GM19395 (cell line): ENCODE measurements at regions not wholly inside any gene's neighbourhood (a gene's known extent, or its start where the extent isn't known, plus 50 kb on each side); places are given as distances from the start of the nearest gene placed in this dataset.

ENCODE experiments used
- ATAC-seq: cut with Tn5 transposase; IDR thresholded peaks from one replicate; pipeline ENCODE4 v1.9.1; 2021; ENCODE audit warnings: mild to moderate bottlenecking, moderate library complexity; ENCODE audit not compliant: unreplicated experiment

DNA sequence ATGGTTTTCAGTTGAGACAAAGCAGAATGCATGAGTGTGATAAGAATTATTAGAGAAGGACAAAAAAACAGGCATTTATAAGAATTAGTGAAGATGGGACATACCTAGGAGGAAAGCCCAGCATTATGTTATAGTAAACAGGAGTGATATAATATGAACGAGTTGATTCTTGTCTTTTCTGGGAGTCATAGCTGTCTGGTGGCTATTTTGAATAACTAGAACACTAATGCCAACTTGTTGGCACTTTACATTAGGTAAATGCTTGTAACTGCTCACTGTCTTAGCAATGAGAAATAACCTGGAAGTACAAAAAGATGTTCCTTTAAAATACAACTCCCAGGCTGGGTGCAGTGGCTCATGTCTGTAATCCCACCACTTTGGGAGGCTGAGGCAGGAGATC is 540.8 kb upstream of the SPHKAP start:
- ATAC-seq, result no peak

DNA sequence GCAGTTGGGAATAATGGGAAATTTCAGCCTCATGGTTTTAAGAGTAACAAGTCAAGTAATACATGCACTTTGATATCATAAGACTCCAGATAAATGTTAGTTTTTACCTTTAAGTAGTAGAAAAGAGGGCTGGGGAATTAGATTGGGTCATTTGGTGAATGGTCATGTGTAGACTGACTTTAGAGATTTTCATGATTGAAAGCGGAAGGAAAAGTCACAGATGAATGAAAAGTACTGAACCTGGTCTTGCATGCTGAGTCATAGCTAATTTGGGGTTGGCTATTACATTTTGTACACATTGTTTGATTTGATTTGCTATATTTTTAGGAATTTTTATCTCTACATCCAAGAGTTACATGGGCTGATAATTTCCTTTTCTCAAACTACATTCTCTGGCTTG is 539.4 kb upstream of the SPHKAP start:
- no peak for ATAC-seq

DNA sequence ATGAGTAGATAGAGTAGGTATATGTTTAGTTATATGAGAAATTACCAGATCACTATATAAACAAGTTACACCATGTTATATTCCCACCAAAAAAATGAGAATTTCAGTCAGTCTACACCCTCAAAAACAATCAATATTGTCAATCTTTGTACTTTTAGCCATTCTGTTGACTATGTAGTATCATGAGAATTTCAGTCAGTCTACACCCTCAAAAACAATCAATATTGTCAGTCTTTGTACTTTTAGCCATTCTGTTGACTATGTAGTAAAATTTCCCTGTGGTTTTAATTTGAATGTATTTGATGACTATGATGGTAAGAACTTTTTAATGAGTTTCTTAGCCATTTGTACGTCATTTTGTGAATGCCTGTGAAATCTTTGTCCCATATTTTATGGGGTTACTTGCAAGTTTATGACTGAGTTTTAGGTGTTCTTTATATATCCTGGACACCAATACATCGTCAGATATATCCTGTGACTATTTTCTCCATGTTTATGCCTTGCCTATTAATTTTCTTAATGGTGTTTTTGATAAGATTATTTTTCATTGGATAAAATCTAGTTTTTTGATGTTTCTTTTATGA is 528.4 kb upstream of the SPHKAP start:
- no peak for ATAC-seq

DNA sequence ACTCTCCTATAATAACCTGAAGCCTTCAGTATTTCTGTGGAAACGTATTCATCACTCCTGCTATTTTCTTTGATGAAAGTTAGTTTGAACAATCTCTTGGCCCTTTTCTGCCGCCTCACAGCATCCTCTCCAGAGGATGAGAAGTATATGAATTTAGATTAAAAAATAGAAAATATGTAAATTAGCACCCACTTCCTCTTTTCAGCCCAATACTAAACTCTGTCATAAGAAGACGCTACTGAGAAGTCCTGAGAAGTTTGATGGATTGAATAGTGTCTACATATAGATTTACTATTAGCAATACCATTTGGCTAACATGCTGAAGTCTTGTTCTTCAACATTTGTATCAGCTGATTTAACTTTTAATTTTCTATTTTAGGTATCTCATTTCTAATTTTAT is 526.4 kb upstream of the SPHKAP start:
- ATAC-seq, result no peak

DNA sequence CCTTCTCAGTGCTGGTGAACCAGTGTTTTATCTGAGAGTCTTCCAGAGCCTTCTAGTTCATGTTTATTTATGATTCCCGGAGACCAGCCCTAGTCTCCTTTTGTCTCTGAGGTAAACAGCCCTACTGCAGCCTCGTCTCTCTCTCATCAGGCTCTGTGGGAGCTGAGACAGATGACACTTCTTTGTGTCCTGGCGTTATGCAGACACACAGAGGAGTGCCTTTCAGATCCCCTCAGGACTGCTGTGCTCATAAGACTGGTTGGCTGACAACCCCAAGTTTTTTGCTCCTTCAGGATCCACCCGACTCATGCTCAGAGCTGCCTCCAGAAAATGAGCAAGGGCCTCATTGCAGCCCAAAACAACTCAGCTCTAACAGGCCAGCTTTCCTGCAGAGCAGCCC is 523.8 kb upstream of the SPHKAP start:
- ATAC-seq, result no peak

DNA sequence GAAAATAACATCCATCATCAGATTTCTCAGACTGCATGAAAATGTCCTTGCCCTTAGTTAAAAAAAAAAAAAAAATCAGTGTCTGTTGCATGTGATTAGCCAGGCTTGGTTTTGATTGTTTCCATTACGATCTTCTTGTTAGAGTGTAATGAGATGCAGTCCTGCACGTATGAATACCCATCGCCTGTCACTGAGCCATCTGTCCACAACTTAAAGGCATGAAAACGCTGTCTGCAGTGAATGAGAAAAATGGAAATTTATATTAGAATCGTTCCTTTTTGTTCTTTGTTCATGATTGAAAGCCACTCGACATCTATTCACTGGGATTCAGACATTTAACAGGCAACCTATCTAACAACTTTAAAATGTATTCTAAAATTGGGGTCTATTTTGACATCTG is 521.7 kb upstream of the SPHKAP start:
- ATAC-seq, result no peak

DNA sequence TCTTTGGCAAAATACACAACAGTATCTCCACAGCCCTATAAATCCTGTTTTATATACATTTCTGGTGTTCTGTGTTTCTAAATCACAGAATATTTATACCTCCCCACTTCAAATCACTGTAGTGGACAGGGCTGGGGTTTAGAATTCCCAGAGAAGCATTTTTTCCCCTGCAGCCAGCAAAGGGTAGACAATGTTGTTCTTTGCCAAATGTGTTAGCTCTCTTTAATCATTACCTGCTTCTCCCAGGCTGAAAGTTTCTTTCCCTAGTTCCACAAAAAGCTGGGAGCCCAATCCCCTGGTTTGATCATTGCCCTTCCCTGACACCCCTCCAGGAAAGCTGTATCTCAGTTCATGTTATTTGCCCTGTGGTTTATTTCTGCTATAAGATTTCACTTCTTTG is 520.0 kb upstream of the SPHKAP start:
- no peak for ATAC-seq

DNA sequence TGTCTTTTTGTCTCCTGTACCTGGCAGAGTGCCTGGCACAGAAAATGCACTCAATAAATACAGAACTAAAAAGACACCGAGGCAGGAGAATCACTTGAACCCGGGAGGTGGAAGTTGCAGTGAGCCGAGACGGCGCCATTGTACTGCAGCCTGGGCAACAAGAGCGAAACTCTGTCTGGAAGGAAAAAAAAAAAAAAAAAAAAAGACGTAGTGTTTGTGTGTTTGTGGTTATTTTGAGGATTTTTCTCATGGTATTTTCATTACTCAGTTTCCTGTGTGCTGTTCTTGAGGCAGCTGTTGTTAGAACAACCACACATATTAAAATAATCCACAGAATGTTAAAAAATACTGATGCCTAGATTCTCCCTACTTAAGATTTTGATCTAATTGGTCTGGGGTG is 519.2 kb upstream of the SPHKAP start:
- ATAC-seq, result no peak

DNA sequence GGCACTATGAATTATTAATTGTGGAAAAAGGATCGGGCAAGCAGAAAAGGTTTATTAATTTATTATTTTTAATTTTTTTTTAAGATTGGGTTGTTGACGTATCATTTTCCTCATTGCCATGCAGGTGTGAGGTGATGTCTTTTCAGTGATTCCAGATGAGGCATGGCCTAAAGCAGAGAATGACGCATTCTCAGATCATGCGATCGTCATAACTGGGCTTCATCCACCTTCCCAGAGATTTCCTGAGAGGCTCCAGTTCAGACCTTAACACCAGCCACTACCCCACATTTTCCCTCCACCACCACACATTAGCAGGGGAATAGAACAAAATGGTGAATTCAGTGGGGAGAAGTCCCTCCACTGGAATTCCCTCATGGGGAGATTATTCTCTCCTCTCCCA is 518.4 kb upstream of the SPHKAP start:
- ATAC-seq, result no peak

DNA sequence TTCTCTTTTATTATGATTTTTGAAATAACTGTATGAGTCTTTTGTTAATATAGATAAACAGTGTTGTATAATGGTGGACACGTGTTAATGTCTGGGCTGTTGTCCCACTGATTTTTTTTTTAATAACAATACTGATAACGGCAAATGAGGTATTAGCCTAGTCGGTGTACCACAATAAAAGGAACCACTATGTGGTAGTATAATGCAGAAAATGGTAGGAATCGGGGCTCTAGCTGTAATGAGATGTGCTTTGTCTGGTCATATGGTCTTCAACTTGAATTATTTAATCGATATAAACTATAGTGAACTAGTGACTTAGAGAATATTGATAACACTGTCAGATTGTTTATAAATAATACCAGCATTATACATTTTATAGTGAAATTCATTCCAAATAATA is 517.9 kb upstream of the SPHKAP start:
- no peak for ATAC-seq

DNA sequence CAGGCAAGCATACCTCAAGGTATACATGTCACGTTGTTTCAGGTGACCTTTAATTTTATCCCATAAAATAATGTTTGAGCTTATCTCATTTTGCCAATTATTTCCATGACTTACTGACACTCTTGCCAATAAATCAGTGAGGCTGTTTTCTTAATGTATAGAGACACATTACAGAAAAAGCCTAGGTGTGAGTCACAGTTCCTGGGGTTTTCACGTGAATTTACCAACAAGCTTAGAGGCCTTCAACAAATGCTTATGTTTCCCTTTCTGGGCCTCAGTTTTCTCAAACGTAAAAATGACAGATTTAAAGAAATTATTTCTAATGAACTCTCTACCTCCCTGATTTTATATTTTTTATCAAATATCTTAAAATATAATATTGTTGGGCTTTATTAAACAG is 517.5 kb upstream of the SPHKAP start:
- no peak for ATAC-seq

DNA sequence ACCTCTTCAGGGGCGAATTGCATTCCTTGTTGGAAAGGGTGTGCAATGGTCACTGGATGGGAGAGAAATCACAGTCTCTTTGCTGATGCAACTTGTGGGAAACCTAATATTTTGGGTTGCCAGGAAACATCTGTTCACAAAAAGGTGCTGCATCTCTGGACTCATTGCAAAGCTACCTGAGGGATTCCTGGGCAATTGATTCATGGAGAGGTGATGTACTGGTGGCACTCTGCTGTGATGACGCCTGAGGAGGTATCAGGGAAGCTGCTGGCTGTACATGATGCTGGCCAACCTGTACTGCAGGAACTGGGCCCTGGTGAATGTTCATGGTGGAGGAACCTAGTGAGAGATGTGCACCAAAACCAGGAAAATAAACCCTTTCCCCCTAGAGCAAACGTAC is 516.0 kb upstream of the SPHKAP start:
- ATAC-seq, result no peak

DNA sequence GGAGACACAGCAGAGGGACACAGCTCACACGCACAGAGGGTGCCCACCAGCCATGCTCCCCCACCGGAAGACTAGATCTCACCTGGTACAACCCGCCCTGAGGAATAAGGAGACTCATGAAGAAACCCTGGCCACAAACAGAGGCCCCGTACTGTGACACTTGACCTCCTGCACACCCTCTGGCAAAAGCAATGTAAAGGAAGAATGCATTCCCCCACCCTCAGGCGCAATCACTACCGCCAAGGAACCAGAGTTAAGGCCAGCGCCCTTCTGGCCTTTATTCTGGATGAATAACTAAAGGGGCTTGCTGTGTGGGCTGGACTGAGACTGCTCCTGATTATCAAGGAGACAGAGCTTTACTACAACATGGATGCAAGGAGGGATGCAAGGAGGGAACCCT is 509.2 kb upstream of the SPHKAP start:
- no peak for ATAC-seq

DNA sequence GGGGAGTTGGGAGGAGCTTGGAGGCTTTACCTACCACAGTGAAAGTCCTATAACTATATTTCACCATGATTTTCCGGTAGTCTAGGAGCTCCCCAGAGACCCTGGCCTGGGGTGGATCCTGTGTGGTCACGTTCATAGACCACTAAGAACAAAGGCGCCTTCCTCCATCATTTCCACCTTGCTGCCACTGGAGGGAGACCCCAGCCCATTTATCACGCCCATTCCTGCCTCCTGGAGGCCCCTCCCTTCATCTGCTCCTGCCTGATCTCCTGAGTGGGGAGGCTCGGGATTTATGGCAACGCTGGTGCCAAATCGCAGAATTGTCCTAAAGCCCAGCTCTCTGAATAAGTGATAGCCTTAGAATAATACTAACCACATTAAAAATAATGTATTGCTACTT is 507.6 kb upstream of the SPHKAP start:
- no peak for ATAC-seq

DNA sequence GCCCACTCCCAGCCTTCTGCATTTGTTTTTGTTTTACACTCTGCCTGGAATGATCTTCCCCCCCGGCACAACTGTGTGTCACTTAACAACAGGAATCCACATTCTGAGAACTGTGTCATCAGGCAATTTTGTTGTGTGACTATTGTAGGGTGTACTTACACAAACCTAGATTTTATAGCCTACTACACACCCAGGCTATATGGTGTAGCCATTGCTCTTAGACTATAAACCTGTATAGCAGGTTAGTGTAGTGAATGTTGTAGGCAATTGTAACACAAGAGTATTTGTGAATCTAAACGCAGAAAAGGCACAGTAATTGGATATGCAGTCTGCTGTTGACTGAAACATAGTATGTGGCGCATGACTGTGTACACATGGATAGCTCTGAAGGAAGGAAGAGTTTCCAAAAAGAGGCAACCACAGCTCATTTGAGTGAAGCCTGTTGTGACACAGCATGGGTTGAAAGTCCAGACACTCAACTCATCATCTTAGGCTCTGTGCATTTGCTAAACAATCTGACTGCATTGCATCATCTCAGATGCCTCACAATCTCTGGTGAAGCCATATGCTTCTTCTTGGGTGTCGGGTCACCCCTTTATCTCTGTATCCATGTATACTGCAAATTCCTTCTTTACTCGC is 506.6 kb upstream of the SPHKAP start:
- ATAC-seq, result no peak

DNA sequence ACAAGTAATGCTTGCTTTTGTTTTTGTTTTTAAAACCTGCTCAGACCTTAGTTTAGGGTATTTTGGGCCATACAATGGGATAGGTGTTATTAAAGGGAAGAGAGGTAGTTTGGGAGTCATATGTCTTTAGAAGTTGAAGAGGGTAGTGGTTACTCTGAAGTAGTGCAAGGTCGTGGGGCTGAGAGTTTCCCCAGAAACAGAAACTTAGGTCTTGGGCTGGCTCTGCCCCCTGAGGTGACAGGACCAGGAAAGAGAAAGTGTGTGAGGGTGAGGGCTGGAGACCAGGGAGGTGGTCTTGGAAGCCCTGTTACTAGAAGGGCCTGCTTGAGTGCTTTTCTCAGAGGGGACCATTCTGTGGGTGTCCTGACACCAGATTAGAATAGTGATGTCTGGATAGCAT is 500.5 kb upstream of the SPHKAP start:
- no peak for ATAC-seq

DNA sequence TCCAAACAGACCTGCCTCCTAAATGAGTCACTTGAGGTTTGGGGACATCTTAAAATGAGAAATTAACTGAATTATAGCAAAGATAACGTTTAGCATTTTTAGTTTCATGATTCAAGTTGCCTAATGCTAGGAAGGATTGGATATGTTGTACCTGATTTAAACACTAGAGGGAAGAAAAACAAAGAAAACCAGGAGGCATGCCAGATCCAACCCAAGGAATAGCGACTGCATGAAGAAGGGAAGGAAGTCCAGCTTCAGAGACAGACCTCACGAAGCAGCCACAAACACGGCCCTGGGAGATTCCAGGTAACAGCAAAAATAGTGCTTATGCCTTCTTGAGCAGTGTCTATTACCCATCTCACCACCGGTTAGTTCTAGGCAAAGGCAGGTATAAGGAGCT is 499.9 kb upstream of the SPHKAP start:
- ATAC-seq, result no peak

DNA sequence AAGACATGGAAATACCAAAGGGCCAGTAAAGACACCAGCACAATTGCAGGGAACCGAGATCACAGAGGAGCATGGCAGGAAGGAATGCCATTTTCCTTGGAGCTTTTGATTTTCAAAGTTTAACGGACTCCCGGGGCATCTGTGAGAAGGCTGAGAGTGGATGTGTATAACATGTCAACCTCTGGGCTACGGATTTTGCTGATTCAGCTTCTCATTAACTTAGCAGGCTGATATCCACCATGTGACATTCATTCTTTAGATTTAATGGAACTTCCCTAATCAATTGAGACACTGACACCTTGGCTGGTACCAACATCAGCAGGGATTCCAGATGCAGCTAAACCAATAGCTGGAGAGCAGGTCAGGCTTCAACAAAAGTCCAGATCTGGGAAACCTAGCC is 496.6 kb upstream of the SPHKAP start:
- ATAC-seq, result no peak

DNA sequence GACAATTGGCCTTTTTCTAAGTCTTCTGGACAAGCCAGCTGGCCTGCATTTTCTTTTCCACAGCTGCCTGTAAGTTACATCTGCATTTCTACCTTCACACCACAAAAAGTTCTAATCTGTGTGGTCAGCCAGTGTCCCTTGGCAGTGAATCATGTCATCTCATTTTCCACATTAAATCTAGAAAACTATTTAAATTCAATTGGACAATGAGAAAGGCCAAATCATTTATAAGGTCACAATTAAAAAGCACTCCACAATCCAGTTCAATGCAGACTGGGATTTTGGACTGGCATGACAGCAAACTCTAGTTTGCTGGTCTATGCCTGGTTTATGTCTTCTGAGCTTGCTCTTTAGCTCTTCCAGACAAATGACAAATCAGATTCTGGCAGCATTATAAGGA is 494.2 kb upstream of the SPHKAP start:
- ATAC-seq, result no peak

DNA sequence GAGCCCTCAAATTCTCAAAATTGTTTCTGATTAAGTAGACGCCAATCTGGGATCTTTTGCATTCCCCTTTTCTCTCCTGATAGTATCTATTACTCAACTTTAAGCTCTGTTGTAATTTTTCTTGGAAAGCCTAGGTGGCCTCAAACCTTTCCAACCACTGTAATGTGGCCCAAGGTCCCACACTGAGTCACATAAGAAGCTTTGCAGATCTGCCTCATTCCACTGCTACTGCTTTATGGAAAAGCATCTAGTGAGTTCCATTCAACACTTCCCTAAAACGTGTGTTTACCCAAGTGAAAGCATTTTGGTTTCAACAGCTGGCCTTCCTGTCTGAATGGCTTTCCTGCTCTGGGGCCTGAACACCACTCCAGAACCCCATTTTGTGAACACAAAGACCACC is 493.6 kb upstream of the SPHKAP start:
- ATAC-seq, result no peak

DNA sequence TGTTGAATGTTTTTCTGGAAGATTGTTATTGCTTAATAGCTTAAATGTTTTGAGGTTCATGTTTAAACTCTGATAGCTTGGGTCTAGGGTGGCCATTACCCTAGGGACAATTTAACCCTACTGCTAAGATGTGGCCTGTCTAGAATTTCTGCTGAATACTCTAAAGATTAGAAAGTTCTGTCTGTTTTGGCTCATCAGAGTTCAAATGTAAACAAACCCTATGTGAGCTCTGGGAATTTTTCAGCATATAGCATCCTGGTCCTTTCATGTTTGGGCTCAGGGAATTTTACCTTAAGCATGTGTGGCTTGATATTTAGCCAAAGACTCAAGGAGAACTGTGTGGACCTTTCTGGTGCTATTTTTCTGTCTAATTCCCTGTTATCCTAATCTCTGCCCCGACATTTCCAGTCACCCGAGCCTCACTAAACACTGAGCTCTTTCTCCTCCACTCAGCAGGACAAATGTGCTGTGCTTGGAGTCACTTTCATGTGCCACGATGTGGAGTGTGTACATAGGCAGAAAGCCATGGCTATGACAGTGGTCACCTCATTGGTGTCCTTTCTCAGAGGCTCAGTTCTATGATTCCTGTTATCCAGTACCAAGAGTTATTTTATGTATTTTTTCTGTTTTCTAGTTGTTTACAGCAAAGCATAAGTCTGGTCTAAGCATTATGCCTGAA is 492.5 kb upstream of the SPHKAP start:
- ATAC-seq, result no peak

DNA sequence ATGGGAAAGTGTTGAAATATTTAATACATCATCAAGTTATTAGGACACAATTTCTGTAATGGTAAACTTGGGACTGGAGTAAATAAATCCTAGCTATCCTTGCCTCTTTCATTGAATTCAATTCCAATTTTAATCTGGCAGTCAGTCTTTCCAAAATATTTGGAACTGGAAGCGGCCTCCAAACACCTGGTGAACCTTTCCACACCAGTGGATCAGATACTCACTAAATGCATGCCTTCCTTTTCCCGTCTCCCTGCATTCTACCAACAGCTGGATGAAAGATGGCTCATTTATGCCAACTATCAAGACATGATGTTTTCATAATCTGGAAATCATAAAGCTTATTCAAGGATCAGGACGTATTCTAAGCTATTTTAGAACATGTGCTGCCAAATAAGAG is 488.2 kb upstream of the SPHKAP start:
- no peak for ATAC-seq

DNA sequence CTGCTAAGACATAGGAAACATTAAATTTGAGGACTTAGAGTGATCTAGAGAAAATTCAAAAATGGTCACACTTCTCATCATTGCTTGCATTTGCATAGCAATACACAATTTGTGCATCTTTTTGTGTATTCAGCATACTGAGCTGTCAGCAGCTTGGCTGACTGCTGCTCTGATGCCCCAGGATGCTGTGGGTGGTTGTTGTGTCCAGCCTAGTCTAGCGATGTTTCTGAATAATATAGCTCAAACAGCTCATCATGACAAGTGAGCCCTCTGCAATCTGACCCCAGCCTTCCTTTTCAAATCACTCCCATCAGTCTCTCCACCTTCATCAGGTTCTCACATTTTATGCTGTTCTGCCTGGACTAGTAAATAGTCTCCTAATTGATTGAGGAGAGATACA is 483.7 kb upstream of the SPHKAP start:
- no peak for ATAC-seq
